ENCODE measurements at regions not wholly inside any gene's neighbourhood (a gene's known extent, or its start where the extent isn't known, plus 50 kb on each side); places are given as distances from the start of the nearest gene placed in this dataset.

- DNase-seq, result no peak
Observed at GRCh38 chr1:221832151-221832550, 90.3 kb upstream of the DUSP10 start.

GRCh38 chr1:221829327-221830015, 87.6 kb upstream of the DUSP10 start:
- no peak for DNase-seq

- DNase-seq, result no peak
Observed at GRCh38 chr1:221827307-221827642, 85.4 kb upstream of the DUSP10 start.

GRCh38 chr1:221824909-221825308, 83.0 kb upstream of the DUSP10 start:
- no peak for DNase-seq

GRCh38 chr1:221824025-221824424, 82.1 kb upstream of the DUSP10 start:
- DNase-seq, result peak in 1 of 56 donors; percentile 72

GRCh38 chr1:221823561-221823960, 81.7 kb upstream of the DUSP10 start:
- no peak for DNase-seq

- no peak for DNase-seq
Observed at GRCh38 chr1:221823149-221823548, 81.3 kb upstream of the DUSP10 start.

- no peak for DNase-seq
Observed at GRCh38 chr1:221822591-221822990, 80.7 kb upstream of the DUSP10 start.

- no peak for DNase-seq
Observed at GRCh38 chr1:221816899-221817298, 75.0 kb upstream of the DUSP10 start.

- DNase-seq, result no peak
Observed at GRCh38 chr1:221815660-221816059, 73.8 kb upstream of the DUSP10 start.

GRCh38 chr1:221813887-221814286, 72.0 kb upstream of the DUSP10 start:
- DNase-seq, result no peak

- no peak for DNase-seq
Observed at GRCh38 chr1:221812905-221813597, 71.2 kb upstream of the DUSP10 start.

GRCh38 chr1:221812088-221812752, 70.3 kb upstream of the DUSP10 start:
- DNase-seq, result no peak

GRCh38 chr1:221810406-221810805, 68.5 kb upstream of the DUSP10 start:
- no peak for DNase-seq

- DNase-seq, result no peak
Observed at GRCh38 chr1:221809091-221810029, 67.5 kb upstream of the DUSP10 start.

GRCh38 chr1:221806984-221807383, 65.1 kb upstream of the DUSP10 start:
- DNase-seq, result no peak

GRCh38 chr1:221806236-221806635, 64.3 kb upstream of the DUSP10 start:
- DNase-seq, result no peak

GRCh38 chr1:221805121-221805520, 63.2 kb upstream of the DUSP10 start:
- no peak for DNase-seq

GRCh38 chr1:221804303-221804702, 62.4 kb upstream of the DUSP10 start:
- DNase-seq, result no peak

- no peak for DNase-seq
Observed at GRCh38 chr1:221801773-221802516, 60.1 kb upstream of the DUSP10 start.

- no peak for DNase-seq
Observed at GRCh38 chr1:221801251-221801661, 59.4 kb upstream of the DUSP10 start.

Data from nucleus accumbens (tissue), 56 donors.